Esophagus muscularis mucosa (tissue), 4 donors: ENCODE measurements at regions not wholly inside any gene's neighbourhood (a gene's known extent, or its start where the extent isn't known, plus 50 kb on each side); places are given as distances from the start of the nearest gene placed in this dataset.
A peak's percentile ranks its signal among the peaks of the same experiment; 100 is the strongest.

Source experiments
- DNase-seq: peaks from one replicate; pipeline ENCODE4 v3.0.0-alpha.2; 2017; ENCODE audit errors: extremely low spot score
- H3K27ac ChIP-seq, 4 donors: fragments of 200-600 bp; sonication (generic); replicated peaks in 1 of 4; 1 replicate in 3 of 4; 2 replicates in 1 of 4; pipeline ENCODE4 v1.5.1; 2016 to 2019; ENCODE audit warnings: mild to moderate bottlenecking in 1 of 4
- H3K27me3 ChIP-seq, 4 donors: fragments of 200-600 bp; sonication (generic); one replicate each; pipeline versions ENCODE4 v1.5.1 to v1.6.0; 2016 to 2019
- H3K36me3 ChIP-seq, 4 donors: fragments of 200-600 bp; sonication (generic); one replicate each; pipeline ENCODE4 v1.5.1; 2016 to 2019
- H3K4me1 ChIP-seq, 4 donors: fragments of 200-600 bp; sonication (generic); one replicate each; pipeline ENCODE4 v1.5.1; 2016 to 2019
- H3K4me3 ChIP-seq, 4 donors: fragments of 200-600 bp; sonication (generic); 1 replicate in 2 of 4; 2 replicates in 2 of 4; pipeline ENCODE4 v1.5.1; 2016 to 2019; ENCODE audit warnings: mild to moderate bottlenecking in 4 of 4, moderate library complexity in 1 of 4
- H3K9me3 ChIP-seq, 4 donors: fragments of 200-600 bp; sonication (generic); 1 replicate in 3 of 4; 2 replicates in 1 of 4; pipeline ENCODE4 v1.5.1; 2016 to 2019
- EP300 ChIP-seq: sonication (generic); formaldehyde crosslinking; IDR thresholded peaks from one replicate; pipeline ENCODE4 v1.6.1; 2017; ENCODE audit warnings: antibody characterized with exemption
- POLR2A ChIP-seq: fragments of 450-650 bp; IDR thresholded peaks from one replicate; pipeline ENCODE4 v1.6.1; 2017; ENCODE audit warnings: antibody characterized with exemption, moderate library complexity, mild to moderate bottlenecking, low read depth
- POLR2AphosphoS5 ChIP-seq, 2 donors: sonication (generic); formaldehyde crosslinking; IDR thresholded peaks; one replicate each; pipeline ENCODE4 v1.6.1; 2017; ENCODE audit warnings: antibody characterized with exemption in 2 of 2
- WGBS: methylation state at CpG from one replicate; pipeline ENCODE4 v1.1.5; 2018; 5-methylcytosine and 5-hydroxymethylcytosine counted together
- intact Hi-C: fragments of 100-400 bp; cut with DNase I; formaldehyde crosslinking; loops from one replicate; pipeline ENCODE4 v1.15.1; 2023
- TF ChIP-seq, protein P1 (sequence below), 3 experiments: fragments of 200-600 bp in 2 of 3; fragments of 450-650 bp in 1 of 3; sonication (generic) in 2 of 3; IDR thresholded peaks; one replicate each; pipeline ENCODE4 v1.5.1; 2017 to 2019; ENCODE audit warnings: antibody characterized with exemption in 3 of 3, mild to moderate bottlenecking in 2 of 3, moderate library complexity in 1 of 3

DNA sequence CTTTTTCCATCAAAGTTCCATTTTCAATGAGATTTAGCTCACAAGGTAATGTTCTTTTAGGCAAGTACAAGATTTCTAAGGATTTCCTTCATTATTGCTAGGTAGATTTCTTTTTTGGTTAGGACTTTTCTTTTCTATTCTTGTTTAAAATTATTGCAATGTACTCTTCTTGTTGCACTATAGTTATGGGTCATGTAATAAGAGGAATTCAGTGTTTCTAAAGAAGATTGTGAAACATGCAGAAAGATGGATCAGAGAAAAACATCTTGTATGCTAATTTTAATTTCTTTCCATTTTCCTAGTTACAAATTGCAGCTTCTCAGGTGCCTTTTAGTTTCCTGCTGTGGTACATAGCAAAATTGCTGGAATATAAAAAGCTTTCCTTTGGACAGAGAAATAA lies 56.1 kb downstream of the BTG1 start:
- DNase-seq, result no peak
- H3K27ac ChIP-seq, result no peak overlapping the region
- TF ChIP-seq, protein P1, sequence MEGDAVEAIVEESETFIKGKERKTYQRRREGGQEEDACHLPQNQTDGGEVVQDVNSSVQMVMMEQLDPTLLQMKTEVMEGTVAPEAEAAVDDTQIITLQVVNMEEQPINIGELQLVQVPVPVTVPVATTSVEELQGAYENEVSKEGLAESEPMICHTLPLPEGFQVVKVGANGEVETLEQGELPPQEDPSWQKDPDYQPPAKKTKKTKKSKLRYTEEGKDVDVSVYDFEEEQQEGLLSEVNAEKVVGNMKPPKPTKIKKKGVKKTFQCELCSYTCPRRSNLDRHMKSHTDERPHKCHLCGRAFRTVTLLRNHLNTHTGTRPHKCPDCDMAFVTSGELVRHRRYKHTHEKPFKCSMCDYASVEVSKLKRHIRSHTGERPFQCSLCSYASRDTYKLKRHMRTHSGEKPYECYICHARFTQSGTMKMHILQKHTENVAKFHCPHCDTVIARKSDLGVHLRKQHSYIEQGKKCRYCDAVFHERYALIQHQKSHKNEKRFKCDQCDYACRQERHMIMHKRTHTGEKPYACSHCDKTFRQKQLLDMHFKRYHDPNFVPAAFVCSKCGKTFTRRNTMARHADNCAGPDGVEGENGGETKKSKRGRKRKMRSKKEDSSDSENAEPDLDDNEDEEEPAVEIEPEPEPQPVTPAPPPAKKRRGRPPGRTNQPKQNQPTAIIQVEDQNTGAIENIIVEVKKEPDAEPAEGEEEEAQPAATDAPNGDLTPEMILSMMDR (IDR thresholded peaks at IDR 0.05), result no peak
- no peak for TF ChIP-seq POLR2AphosphoS5 (IDR thresholded peaks at IDR 0.05)
- no peak for TF ChIP-seq POLR2A
- TF ChIP-seq EP300, result no peak
- no peaks in the 10 kb centered on the region for H3K9me3 ChIP-seq
- H3K4me3 ChIP-seq, result no peak overlapping the region
- H3K4me1 ChIP-seq, result no peaks in the 10 kb centered on the region
- intact Hi-C loops, result no loop called here
- H3K27me3 ChIP-seq, result no peaks in the 10 kb centered on the region
- no peaks in the 10 kb centered on the region for H3K36me3 ChIP-seq

DNA sequence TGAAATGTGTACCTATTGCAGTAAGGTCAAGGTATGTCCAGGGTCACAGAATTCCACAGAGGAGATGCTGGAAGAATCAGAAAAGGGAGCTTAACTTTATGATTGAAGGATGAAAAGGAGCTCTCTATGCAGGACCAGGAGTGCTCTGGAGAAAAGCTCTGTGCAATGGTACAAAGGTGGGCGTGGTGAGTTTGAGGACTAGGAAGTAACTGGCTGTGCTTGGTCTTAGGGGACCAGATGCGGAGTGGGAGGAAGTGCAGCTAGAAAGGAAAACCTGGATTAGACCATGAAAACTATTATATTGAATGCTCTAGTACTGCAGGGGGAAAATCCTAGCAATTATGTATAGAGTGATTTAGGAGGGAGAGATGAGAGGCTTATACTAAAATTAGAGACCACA lies 56.8 kb downstream of the BTG1 start:
- intact Hi-C loops, result no loop called here
- Histone ChIP-seq H3K9me3 (no peaks in the 10 kb centered on the region), H3K36me3 (no peaks in the 10 kb centered on the region), H3K27me3 (no peaks in the 10 kb centered on the region), H3K27ac (no peak overlapping the region), H3K4me3 (no peak overlapping the region), H3K4me1 (no peaks in the 10 kb centered on the region)
- TF ChIP-seq POLR2A (no peak), EP300 (no peak), POLR2AphosphoS5 (IDR thresholded peaks at IDR 0.05) (no peak)
- TF ChIP-seq, protein P1 (IDR thresholded peaks at IDR 0.05), result no peak
- DNase-seq, result no peak
- 59% methylated on average over 2 of the region's 2 CpGs for WGBS

DNA sequence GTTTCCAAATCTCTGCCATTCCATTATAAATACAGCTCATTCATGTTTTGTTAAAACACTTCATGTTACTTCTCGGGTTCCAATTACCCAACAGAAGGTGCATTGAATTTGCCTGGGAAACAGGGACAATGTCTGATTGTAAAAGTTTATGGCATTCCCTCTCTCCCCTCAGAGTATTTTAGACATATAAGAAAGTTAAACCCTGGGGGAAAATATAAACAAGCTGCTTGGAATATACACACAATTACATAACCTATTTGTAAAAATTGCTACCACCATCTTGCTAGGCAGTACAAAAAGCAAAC lies 60.0 kb downstream of the BTG1 start:
- no peak for DNase-seq
- intact Hi-C loops, result no loop called here
- Histone ChIP-seq H3K4me1 (peaks cover 0 to 6% (median 4%) of the 10 kb centered on the region in 4 donors), H3K36me3 (no peaks in the 10 kb centered on the region), H3K27me3 (no peaks in the 10 kb centered on the region), H3K4me3 (no peak overlapping the region), H3K9me3 (no peaks in the 10 kb centered on the region), H3K27ac (no peak overlapping the region)
- TF ChIP-seq, protein P1 (IDR thresholded peaks at IDR 0.05), result no peak
- no peak for TF ChIP-seq EP300
- TF ChIP-seq POLR2A, result no peak
- 96% methylated on average over 1 of the region's 1 CpG for WGBS

DNA sequence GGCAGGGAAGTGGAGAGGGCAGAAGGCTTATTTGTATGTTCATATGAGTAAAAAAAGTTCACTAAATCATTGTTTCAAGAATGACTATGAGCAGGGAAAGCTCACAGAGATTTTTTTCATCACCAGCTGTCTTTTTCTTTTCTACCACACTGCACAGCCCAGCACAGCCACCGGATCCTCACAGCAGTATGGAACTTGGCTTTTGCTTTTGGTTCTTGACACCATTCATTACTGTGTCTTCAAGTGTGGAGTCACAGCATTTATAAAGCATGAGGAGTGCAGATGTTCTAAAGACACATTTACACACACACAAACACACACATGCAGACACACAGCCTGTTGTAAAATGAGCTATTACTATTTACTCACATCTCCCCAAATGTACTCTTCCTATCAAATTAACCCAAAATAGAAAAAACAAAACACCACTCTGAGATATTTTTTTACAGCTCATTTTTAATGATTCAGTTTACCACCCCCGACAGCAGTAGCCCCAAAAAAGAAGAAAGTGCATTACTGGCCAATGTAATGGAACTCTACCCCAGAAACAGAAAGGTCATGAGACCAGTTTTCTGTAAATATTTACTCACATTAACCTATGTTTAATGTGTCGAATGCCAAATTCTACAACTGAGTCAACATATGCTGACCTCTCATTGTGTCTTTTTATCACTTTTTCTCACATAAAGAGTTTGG lies 60.5 kb downstream of the BTG1 start:
- TF ChIP-seq, protein P1 (IDR thresholded peaks at IDR 0.05), result no peak
- TF ChIP-seq EP300, result no peak
- TF ChIP-seq POLR2A, result no peak
- no peak for TF ChIP-seq POLR2AphosphoS5 (IDR thresholded peaks at IDR 0.05)
- H3K4me3 ChIP-seq, result no peak overlapping the region
- H3K9me3 ChIP-seq, result no peaks in the 10 kb centered on the region
- H3K27ac ChIP-seq, result no peak overlapping the region
- no peaks in the 10 kb centered on the region for H3K36me3 ChIP-seq
- no peak for DNase-seq
- 87% methylated on average over 3 of the region's 3 CpGs for WGBS
- no peaks in the 10 kb centered on the region for H3K27me3 ChIP-seq
- intact Hi-C loops, result no loop called here
- H3K4me1 ChIP-seq, result peaks cover 4 to 11% (median 8%) of the 10 kb centered on the region in 4 donors

DNA sequence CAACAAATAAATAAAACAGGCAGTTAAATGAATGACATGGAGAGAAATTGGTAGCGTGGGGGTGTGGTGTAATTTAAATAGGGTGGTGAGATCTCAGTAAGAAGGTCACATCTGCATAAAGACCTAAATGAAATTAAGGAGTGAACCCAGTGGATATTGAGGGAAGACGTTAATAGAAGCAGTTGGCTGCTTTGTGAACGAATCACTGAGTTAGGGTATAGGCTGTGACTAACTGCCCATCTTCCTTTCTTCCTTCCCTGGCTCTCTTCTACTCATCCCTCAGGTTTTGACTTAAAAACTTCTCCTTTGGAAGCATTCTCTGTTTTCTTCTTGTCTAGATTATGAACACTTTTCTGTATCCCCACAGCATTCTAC lies 64.7 kb downstream of the BTG1 start:
- no peaks in the 10 kb centered on the region for H3K27me3 ChIP-seq
- H3K36me3 ChIP-seq, result no peaks in the 10 kb centered on the region
- DNase-seq, result no peak
- no peaks in the 10 kb centered on the region for H3K9me3 ChIP-seq
- H3K4me3 ChIP-seq, result no peak overlapping the region
- H3K4me1 ChIP-seq, result peaks cover 19 to 44% (median 26%) of the 10 kb centered on the region in 4 donors
- no peak for TF ChIP-seq EP300
- TF ChIP-seq, protein P1 (IDR thresholded peaks at IDR 0.05), result no peak
- TF ChIP-seq POLR2A, result no peak
- no peak for TF ChIP-seq POLR2AphosphoS5 (IDR thresholded peaks at IDR 0.05)
- intact Hi-C loops, result no loop called here
- 88% methylated on average over 3 of the region's 3 CpGs for WGBS
- peak overlapping the region in 2 of 4 donors; percentile 4 to 14 for H3K27ac ChIP-seq
